ENCODE measurements at regions not wholly inside any gene's neighbourhood (a gene's known extent, or its start where the extent isn't known, plus 50 kb on each side); places are given as distances from the start of the nearest gene placed in this dataset.

DNA sequence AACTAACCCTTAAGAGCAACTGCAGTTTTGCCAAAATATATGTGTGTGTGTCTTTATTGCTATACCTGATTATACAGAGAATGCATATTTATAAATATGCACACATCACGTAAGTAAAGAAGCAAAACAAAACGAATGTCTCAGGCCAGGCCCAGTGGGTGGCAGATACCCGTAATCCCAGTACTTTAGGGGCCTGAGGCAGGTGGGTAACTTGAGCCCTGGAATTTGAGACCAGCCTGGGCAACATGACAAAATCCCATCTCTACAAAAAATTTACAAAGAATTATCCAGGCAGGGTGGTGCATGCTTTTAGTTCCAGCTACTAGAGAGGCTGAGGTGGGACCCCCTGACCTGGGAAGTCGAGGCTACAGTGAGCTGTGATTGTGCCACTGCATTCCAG, 745.3 kb downstream of the SATB2 start:
- Histone ChIP-seq H3K27ac (ENCODE audit: low read length) (no peak overlapping the region), H3K27me3 (replicated peaks; ENCODE audit: insufficient read depth, low read length) (no peaks in the 10 kb centered on the region), H3F3A (ENCODE audit: insufficient read depth, low read length) (no peaks in the 10 kb centered on the region), H3K4me1 (ENCODE audit: low read length) (no peaks in the 10 kb centered on the region), H3K79me2 (ENCODE audit: low read length) (no peaks in the 10 kb centered on the region), H3K9ac (ENCODE audit: low read length) (no peak overlapping the region), H3K9me3 (replicated peaks; ENCODE audit: insufficient read depth, low read length) (no peaks in the 10 kb centered on the region), H2AFZ (ENCODE audit: low read length) (no peak overlapping the region), H3K4me2 (ENCODE audit: low read depth, low read length) (no peak overlapping the region), H4K20me1 (ENCODE audit: insufficient read depth, low read length) (no peaks in the 10 kb centered on the region), H3K36me3 (replicated peaks; ENCODE audit: insufficient read depth, low read length) (no peaks in the 10 kb centered on the region), H3K4me3 (ENCODE audit: low read length) (no peak overlapping the region), H3K9me2 (replicated peaks; ENCODE audit: insufficient read depth, low read length) (no peaks in the 10 kb centered on the region)
- TF ChIP-seq EZH2phosphoT487 (IDR thresholded peaks at IDR 0.05; ENCODE audit: low read length) (no peak), EZH2 (optimal IDR thresholded peaks at IDR 0.05; ENCODE audit: low read depth, low read length) (no peak)
- TF ChIP-seq, protein P1, sequence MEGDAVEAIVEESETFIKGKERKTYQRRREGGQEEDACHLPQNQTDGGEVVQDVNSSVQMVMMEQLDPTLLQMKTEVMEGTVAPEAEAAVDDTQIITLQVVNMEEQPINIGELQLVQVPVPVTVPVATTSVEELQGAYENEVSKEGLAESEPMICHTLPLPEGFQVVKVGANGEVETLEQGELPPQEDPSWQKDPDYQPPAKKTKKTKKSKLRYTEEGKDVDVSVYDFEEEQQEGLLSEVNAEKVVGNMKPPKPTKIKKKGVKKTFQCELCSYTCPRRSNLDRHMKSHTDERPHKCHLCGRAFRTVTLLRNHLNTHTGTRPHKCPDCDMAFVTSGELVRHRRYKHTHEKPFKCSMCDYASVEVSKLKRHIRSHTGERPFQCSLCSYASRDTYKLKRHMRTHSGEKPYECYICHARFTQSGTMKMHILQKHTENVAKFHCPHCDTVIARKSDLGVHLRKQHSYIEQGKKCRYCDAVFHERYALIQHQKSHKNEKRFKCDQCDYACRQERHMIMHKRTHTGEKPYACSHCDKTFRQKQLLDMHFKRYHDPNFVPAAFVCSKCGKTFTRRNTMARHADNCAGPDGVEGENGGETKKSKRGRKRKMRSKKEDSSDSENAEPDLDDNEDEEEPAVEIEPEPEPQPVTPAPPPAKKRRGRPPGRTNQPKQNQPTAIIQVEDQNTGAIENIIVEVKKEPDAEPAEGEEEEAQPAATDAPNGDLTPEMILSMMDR (IDR thresholded peaks at IDR 0.05; ENCODE audit: low read length): no peak
- no peak for DNase-seq

DNA sequence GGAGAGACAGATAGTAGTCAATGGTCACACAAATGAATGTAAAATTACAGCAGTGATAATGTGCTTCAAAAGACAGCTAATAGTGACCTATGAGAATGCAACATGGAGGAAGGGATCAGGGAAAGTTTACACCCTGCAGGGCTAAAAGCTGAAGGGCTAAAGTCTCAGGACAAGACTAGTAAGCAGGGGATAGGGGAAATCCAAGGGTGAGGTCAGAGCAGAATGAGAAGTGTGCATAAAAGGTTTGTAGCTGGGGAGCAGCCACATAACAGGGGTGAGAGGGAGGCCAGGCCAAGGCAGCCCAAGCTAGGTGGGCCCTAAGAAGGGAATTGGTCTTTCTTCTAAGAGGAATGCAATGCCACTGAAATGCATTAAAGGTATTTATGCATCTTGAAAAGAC, 746.3 kb downstream of the SATB2 start:
- no peak overlapping the region for H2AFZ ChIP-seq (ENCODE audit: low read length)
- TF ChIP-seq EZH2phosphoT487 (IDR thresholded peaks at IDR 0.05; ENCODE audit: low read length) (no peak), EZH2 (optimal IDR thresholded peaks at IDR 0.05; ENCODE audit: low read depth, low read length) (no peak)
- TF ChIP-seq, protein P1 (IDR thresholded peaks at IDR 0.05; ENCODE audit: low read length): no peak
- DNase-seq: no peak
- no peak overlapping the region for H3K9ac ChIP-seq (ENCODE audit: low read length)
- H3K4me3 ChIP-seq (ENCODE audit: low read length): no peak overlapping the region
- H3K27me3 ChIP-seq (replicated peaks; ENCODE audit: insufficient read depth, low read length): no peaks in the 10 kb centered on the region
- no peaks in the 10 kb centered on the region for H3F3A ChIP-seq (ENCODE audit: insufficient read depth, low read length)
- no peaks in the 10 kb centered on the region for H3K36me3 ChIP-seq (replicated peaks; ENCODE audit: insufficient read depth, low read length)
- no peak overlapping the region for H3K27ac ChIP-seq (ENCODE audit: low read length)
- no peaks in the 10 kb centered on the region for H3K9me3 ChIP-seq (replicated peaks; ENCODE audit: insufficient read depth, low read length)
- no peaks in the 10 kb centered on the region for H4K20me1 ChIP-seq (ENCODE audit: insufficient read depth, low read length)
- H3K9me2 ChIP-seq (replicated peaks; ENCODE audit: insufficient read depth, low read length): no peaks in the 10 kb centered on the region
- H3K79me2 ChIP-seq (ENCODE audit: low read length): no peaks in the 10 kb centered on the region
- H3K4me2 ChIP-seq (ENCODE audit: low read depth, low read length): no peak overlapping the region
- no peaks in the 10 kb centered on the region for H3K4me1 ChIP-seq (ENCODE audit: low read length)

DNA sequence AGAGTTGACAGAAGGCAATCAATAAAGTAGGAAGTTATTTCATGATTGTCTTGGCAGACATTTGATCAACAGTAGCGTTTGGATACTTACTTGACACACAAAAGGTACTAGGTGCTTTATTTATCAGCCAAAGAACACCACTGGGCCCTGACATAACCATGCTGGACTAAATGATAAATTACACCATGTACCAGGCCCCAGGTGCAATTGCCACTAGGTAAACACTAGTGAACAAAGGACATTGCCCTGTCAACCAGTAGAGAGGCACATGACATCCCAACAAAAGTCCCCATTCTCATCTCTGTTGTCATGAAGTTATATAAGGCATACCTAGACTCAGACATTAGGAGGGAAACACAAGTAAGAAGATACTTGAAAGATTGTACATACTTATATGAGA, 747.2 kb downstream of the SATB2 start:
- DNase-seq: no peak
- Histone ChIP-seq H4K20me1 (ENCODE audit: insufficient read depth, low read length) (no peaks in the 10 kb centered on the region), H3K4me1 (ENCODE audit: low read length) (no peaks in the 10 kb centered on the region), H3K36me3 (replicated peaks; ENCODE audit: insufficient read depth, low read length) (no peaks in the 10 kb centered on the region), H3K9me3 (replicated peaks; ENCODE audit: insufficient read depth, low read length) (no peaks in the 10 kb centered on the region), H3K9ac (ENCODE audit: low read length) (no peak overlapping the region), H3F3A (ENCODE audit: insufficient read depth, low read length) (no peaks in the 10 kb centered on the region), H3K27me3 (replicated peaks; ENCODE audit: insufficient read depth, low read length) (no peaks in the 10 kb centered on the region), H3K79me2 (ENCODE audit: low read length) (no peaks in the 10 kb centered on the region), H3K4me3 (ENCODE audit: low read length) (no peak overlapping the region), H3K9me2 (replicated peaks; ENCODE audit: insufficient read depth, low read length) (no peaks in the 10 kb centered on the region), H2AFZ (ENCODE audit: low read length) (no peak overlapping the region), H3K27ac (ENCODE audit: low read length) (no peak overlapping the region), H3K4me2 (ENCODE audit: low read depth, low read length) (no peak overlapping the region)
- TF ChIP-seq EZH2phosphoT487 (IDR thresholded peaks at IDR 0.05; ENCODE audit: low read length) (no peak), EZH2 (optimal IDR thresholded peaks at IDR 0.05; ENCODE audit: low read depth, low read length) (no peak)
- TF ChIP-seq, protein P1 (IDR thresholded peaks at IDR 0.05; ENCODE audit: low read length): no peak
